ENCODE measurements at regions not wholly inside any gene's neighbourhood (a gene's known extent, or its start where the extent isn't known, plus 50 kb on each side); places are given as distances from the start of the nearest gene placed in this dataset.
"Not testable (repeated sequence)": the region's sequence is repeated elsewhere in the genome, so short reads cannot be mapped to it uniquely, and the experiment has no call there.

GRCh38 chr10:29881811-29882210, 177.6 kb downstream of the JCAD start:
- DNase-seq (ENCODE audit: low read depth): no peak

GRCh38 chr10:29881336-29881771, 178.0 kb downstream of the JCAD start:
- DNase-seq (ENCODE audit: low read depth): no peak

- no peak for DNase-seq (ENCODE audit: low read depth)
These were observed 178.5 kb downstream of the JCAD start for GRCh38 chr10:29880856-29881255.

GRCh38 chr10:29879862-29880261, 179.5 kb downstream of the JCAD start:
- no peak for DNase-seq (ENCODE audit: low read depth)

- DNase-seq (ENCODE audit: low read depth): no peak
These were observed 180.9 kb downstream of the JCAD start for GRCh38 chr10:29878492-29878891.

- DNase-seq (ENCODE audit: low read depth): no peak
These were observed 181.4 kb downstream of the JCAD start for GRCh38 chr10:29877793-29878491.

GRCh38 chr10:29876008-29876555, 183.3 kb downstream of the JCAD start:
- no peak for DNase-seq (ENCODE audit: low read depth)

GRCh38 chr10:29874606-29875269, 184.6 kb downstream of the JCAD start:
- no peak for DNase-seq (ENCODE audit: low read depth)

GRCh38 chr10:29873941-29874484, 185.4 kb downstream of the JCAD start:
- DNase-seq (ENCODE audit: low read depth): no peak

GRCh38 chr10:29870522-29871044, 188.8 kb downstream of the JCAD start:
- DNase-seq (ENCODE audit: low read depth): no peak

GRCh38 chr10:29869593-29869992, 189.8 kb downstream of the JCAD start:
- no peak for DNase-seq (ENCODE audit: low read depth)

- DNase-seq (ENCODE audit: low read depth): no peak
These were observed 193.0 kb downstream of the JCAD start for GRCh38 chr10:29866356-29866755.

- peak; percentile 70 for DNase-seq (ENCODE audit: low read depth)
These were observed 193.6 kb downstream of the JCAD start for GRCh38 chr10:29865700-29866355.

GRCh38 chr10:29862923-29863614, 196.3 kb downstream of the JCAD start:
- peak; percentile 100 for DNase-seq (ENCODE audit: low read depth)

- DNase-seq (ENCODE audit: low read depth): peak; percentile 87
These were observed 197.4 kb downstream of the JCAD start for GRCh38 chr10:29861811-29862505.

- not testable (repeated sequence) for DNase-seq (ENCODE audit: low read depth)
These were observed 198.2 kb downstream of the JCAD start for GRCh38 chr10:29861231-29861630.

GRCh38 chr10:29860166-29860565, 199.2 kb downstream of the JCAD start:
- no peak for DNase-seq (ENCODE audit: low read depth)

GRCh38 chr10:29859521-29860130, 199.8 kb downstream of the JCAD start:
- peak; percentile 24 for DNase-seq (ENCODE audit: low read depth)

GRCh38 chr10:29858702-29859267, 200.6 kb downstream of the JCAD start:
- no peak for DNase-seq (ENCODE audit: low read depth)
